HEK293 (cell line): ENCODE measurements at regions not wholly inside any gene's neighbourhood (a gene's known extent, or its start where the extent isn't known, plus 50 kb on each side); places are given as distances from the start of the nearest gene placed in this dataset.

Source experiments
- CTCF ChIA-PET: fragments of 350-600 bp; formaldehyde crosslinking; extraction: SDS; loops from one replicate; lab custom pipeline; 2021; ENCODE audit warnings: antibody characterized with exemption; lab: Yijun Ruan, JAX
- POLR2A ChIA-PET: fragments of 300-600 bp; formaldehyde crosslinking; extraction: SDS; loops from one replicate; lab custom pipeline; 2020; ENCODE audit warnings: antibody characterized with exemption, inconsistent platforms; lab: Yijun Ruan, JAX
- H3K27ac ChIP-seq: fragments of 200-500 bp; sonication (Bioruptor generic); 2 replicates; pipeline ENCODE4 v1.5.1; 2014; ENCODE audit warnings: low read depth, low read length, control low read depth, inconsistent platforms; ENCODE audit errors: extremely low read depth
- H3K36me3 ChIP-seq, 2 experiments: fragments of 200-500 bp in 1 of 2; sonication (Bioruptor generic) in 1 of 2; 1 replicate in 1 of 2; 2 replicates in 1 of 2; pipeline ENCODE4 v1.5.1; 2014 to 2017; ENCODE audit warnings: inconsistent platforms in 2 of 2, low read length in 2 of 2; ENCODE audit not compliant: control insufficient read depth in 2 of 2, insufficient read depth in 1 of 2
- H3K4me1 ChIP-seq: fragments of 200-500 bp; sonication (Bioruptor generic); 2 replicates; pipeline ENCODE4 v1.5.1; 2014; ENCODE audit warnings: mild to moderate bottlenecking, low read length, inconsistent platforms; ENCODE audit not compliant: control insufficient read depth, insufficient read depth
- H3K4me3 ChIP-seq: 2 replicates; pipeline ENCODE4 v1.5.1; 2011; ENCODE audit warnings: low read depth, mild to moderate bottlenecking, control low read depth, low read length, moderate library complexity
- H3K9me3 ChIP-seq: fragments of 200-500 bp; sonication (Bioruptor generic); 2 replicates; pipeline ENCODE4 v1.5.1; 2014; ENCODE audit warnings: low read depth, low read length, inconsistent platforms; ENCODE audit not compliant: control insufficient read depth, insufficient read depth
- GLI4 ChIP-seq: fragments of 450-650 bp; formaldehyde crosslinking; IDR thresholded peaks from 2 replicates; pipeline ENCODE4 v1.5.1; 2016; ENCODE audit warnings: missing biosample characterization, missing genetic modification characterization
- GLIS2 ChIP-seq: fragments of 450-650 bp; formaldehyde crosslinking; IDR thresholded peaks from 2 replicates; pipeline ENCODE4 v1.5.1; 2016; ENCODE audit warnings: missing biosample characterization, missing genetic modification characterization
- SP2 ChIP-seq: fragments of 450-650 bp; formaldehyde crosslinking; IDR thresholded peaks from 2 replicates; pipeline ENCODE4 v1.5.1; 2016; ENCODE audit warnings: missing biosample characterization, missing genetic modification characterization
- ZBTB8A ChIP-seq: fragments of 450-650 bp; formaldehyde crosslinking; IDR thresholded peaks from 2 replicates; pipeline ENCODE4 v1.5.1; 2016; ENCODE audit warnings: missing biosample characterization, missing genetic modification characterization
- ZEB2 ChIP-seq: fragments of 450-650 bp; formaldehyde crosslinking; IDR thresholded peaks from 2 replicates; pipeline ENCODE4 v1.5.1; 2016; ENCODE audit warnings: missing biosample characterization, missing genetic modification characterization
- ZNF169 ChIP-seq: fragments of 450-650 bp; formaldehyde crosslinking; IDR thresholded peaks from 2 replicates; pipeline ENCODE4 v1.5.1; 2016; ENCODE audit warnings: missing biosample characterization, missing genetic modification characterization
- ZNF707 ChIP-seq: fragments of 450-650 bp; formaldehyde crosslinking; IDR thresholded peaks from 2 replicates; pipeline ENCODE4 v1.5.1; 2016; ENCODE audit warnings: missing biosample characterization, missing genetic modification characterization
- ZNF776 ChIP-seq: fragments of 450-650 bp; formaldehyde crosslinking; IDR thresholded peaks from 2 replicates; pipeline ENCODE4 v1.5.0; 2017; ENCODE audit warnings: missing biosample characterization, missing genetic modification characterization, borderline replicate concordance
- TF ChIP-seq, protein P1 (sequence below): fragments of 450-650 bp; formaldehyde crosslinking; IDR thresholded peaks from 2 replicates; pipeline ENCODE4 v1.5.1; 2016; ENCODE audit warnings: missing biosample characterization, missing genetic modification characterization
- TF ChIP-seq, protein P2 (sequence below): fragments of 450-650 bp; formaldehyde crosslinking; IDR thresholded peaks from 2 replicates; pipeline ENCODE4 v1.5.1; 2016; ENCODE audit warnings: missing biosample characterization, missing genetic modification characterization
- TF ChIP-seq, protein P3 (sequence below): fragments of 450-650 bp; formaldehyde crosslinking; IDR thresholded peaks from 2 replicates; pipeline ENCODE4 v1.5.1; 2016; ENCODE audit warnings: missing biosample characterization, missing genetic modification characterization, borderline replicate concordance
- TF ChIP-seq, protein P4 (sequence below): fragments of 450-650 bp; formaldehyde crosslinking; IDR thresholded peaks from 2 replicates; pipeline ENCODE4 v1.5.1; 2016; ENCODE audit warnings: missing biosample characterization, missing genetic modification characterization
- TF ChIP-seq, protein P5 (sequence below): fragments of 450-650 bp; formaldehyde crosslinking; IDR thresholded peaks from 2 replicates; pipeline ENCODE4 v1.5.1; 2016; ENCODE audit warnings: missing biosample characterization, missing genetic modification characterization

DNA sequence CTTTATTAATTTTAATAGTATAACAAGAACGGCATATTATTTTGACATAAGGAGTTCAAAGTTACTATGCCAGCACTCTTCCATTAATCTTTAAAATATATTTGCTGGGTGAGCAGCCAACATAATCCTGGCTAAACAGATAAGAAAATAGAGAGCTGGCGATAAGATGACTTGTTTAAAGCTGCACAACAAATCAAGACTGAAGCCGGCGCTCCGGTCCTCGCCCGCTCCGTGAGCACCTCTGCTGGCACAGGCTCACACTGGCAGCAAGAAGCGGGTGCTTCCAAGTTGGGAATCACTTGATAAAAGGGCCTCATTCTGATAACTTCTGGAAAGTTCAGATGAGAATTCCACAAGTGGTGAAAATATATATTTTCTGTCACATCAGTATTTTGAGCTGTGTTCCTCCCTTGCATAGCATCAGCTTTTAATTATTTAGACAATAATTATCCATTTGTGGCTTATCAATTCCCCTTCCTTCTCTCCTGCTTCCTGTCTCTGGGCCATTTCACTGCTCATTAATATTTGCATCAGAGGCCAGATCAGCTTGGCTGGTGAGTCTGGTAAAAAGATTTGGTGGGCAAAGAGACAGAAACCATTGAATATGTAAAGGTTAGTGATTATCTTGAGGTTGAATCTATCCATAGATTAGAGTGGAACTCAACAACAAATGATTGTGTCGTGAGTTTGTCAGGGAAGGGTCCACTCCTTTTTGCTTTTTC, 205.3 kb downstream of the MZT1 start (continued):
- TF ChIP-seq, protein P1, sequence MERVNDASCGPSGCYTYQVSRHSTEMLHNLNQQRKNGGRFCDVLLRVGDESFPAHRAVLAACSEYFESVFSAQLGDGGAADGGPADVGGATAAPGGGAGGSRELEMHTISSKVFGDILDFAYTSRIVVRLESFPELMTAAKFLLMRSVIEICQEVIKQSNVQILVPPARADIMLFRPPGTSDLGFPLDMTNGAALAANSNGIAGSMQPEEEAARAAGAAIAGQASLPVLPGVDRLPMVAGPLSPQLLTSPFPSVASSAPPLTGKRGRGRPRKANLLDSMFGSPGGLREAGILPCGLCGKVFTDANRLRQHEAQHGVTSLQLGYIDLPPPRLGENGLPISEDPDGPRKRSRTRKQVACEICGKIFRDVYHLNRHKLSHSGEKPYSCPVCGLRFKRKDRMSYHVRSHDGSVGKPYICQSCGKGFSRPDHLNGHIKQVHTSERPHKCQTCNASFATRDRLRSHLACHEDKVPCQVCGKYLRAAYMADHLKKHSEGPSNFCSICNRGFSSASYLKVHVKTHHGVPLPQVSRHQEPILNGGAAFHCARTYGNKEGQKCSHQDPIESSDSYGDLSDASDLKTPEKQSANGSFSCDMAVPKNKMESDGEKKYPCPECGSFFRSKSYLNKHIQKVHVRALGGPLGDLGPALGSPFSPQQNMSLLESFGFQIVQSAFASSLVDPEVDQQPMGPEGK (tag by site-specific recombination) = no peak
- TF ChIP-seq SP2 (tag by site-specific recombination) (no peak), ZEB2 (tag by site-specific recombination) (no peak), ZNF169 (tag by site-specific recombination) (no peak), GLIS2 (tag by site-specific recombination) (no peak), ZNF707 (no peak), ZBTB8A (tag by site-specific recombination) (no peak), ZNF776 (no peak), GLI4 (tag by site-specific recombination) (no peak)
- TF ChIP-seq, protein P2, sequence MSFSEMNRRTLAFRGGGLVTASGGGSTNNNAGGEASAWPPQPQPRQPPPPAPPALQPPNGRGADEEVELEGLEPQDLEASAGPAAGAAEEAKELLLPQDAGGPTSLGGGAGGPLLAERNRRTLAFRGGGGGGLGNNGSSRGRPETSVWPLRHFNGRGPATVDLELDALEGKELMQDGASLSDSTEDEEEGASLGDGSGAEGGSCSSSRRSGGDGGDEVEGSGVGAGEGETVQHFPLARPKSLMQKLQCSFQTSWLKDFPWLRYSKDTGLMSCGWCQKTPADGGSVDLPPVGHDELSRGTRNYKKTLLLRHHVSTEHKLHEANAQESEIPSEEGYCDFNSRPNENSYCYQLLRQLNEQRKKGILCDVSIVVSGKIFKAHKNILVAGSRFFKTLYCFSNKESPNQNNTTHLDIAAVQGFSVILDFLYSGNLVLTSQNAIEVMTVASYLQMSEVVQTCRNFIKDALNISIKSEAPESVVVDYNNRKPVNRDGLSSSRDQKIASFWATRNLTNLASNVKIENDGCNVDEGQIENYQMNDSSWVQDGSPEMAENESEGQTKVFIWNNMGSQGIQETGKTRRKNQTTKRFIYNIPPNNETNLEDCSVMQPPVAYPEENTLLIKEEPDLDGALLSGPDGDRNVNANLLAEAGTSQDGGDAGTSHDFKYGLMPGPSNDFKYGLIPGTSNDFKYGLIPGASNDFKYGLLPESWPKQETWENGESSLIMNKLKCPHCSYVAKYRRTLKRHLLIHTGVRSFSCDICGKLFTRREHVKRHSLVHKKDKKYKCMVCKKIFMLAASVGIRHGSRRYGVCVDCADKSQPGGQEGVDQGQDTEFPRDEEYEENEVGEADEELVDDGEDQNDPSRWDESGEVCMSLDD = no peak
- TF ChIP-seq, protein P3, sequence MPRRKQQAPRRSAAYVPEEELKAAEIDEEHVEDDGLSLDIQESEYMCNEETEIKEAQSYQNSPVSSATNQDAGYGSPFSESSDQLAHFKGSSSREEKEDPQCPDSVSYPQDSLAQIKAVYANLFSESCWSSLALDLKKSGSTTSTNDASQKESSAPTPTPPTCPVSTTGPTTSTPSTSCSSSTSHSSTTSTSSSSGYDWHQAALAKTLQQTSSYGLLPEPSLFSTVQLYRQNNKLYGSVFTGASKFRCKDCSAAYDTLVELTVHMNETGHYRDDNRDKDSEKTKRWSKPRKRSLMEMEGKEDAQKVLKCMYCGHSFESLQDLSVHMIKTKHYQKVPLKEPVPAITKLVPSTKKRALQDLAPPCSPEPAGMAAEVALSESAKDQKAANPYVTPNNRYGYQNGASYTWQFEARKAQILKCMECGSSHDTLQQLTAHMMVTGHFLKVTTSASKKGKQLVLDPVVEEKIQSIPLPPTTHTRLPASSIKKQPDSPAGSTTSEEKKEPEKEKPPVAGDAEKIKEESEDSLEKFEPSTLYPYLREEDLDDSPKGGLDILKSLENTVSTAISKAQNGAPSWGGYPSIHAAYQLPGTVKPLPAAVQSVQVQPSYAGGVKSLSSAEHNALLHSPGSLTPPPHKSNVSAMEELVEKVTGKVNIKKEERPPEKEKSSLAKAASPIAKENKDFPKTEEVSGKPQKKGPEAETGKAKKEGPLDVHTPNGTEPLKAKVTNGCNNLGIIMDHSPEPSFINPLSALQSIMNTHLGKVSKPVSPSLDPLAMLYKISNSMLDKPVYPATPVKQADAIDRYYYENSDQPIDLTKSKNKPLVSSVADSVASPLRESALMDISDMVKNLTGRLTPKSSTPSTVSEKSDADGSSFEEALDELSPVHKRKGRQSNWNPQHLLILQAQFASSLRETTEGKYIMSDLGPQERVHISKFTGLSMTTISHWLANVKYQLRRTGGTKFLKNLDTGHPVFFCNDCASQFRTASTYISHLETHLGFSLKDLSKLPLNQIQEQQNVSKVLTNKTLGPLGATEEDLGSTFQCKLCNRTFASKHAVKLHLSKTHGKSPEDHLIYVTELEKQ = no peak
- TF ChIP-seq, protein P4, sequence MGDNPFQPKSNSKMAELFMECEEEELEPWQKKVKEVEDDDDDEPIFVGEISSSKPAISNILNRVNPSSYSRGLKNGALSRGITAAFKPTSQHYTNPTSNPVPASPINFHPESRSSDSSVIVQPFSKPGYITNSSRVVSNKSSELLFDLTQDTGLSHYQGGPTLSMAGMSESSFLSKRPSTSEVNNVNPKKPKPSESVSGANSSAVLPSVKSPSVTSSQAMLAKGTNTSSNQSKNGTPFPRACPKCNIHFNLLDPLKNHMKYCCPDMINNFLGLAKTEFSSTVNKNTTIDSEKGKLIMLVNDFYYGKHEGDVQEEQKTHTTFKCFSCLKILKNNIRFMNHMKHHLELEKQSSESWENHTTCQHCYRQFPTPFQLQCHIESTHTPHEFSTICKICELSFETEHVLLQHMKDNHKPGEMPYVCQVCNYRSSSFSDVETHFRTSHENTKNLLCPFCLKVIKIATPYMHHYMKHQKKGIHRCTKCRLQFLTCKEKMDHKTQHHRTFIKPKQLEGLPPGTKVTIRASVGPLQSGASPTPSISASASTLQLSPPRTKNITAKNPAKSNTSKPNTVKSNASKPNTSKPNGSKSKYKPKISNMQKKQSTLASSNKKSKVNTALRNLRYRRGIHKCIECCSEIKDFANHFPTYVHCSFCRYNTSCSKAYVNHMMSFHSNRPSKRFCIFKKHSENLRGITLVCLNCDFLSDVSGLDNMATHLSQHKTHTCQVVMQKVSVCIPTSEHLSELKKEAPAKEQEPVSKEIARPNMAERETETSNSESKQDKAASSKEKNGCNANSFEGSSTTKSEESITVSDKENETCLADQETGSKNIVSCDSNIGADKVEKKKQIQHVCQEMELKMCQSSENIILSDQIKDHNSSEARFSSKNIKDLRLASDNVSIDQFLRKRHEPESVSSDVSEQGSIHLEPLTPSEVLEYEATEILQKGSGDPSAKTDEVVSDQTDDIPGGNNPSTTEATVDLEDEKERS = no peak

DNA sequence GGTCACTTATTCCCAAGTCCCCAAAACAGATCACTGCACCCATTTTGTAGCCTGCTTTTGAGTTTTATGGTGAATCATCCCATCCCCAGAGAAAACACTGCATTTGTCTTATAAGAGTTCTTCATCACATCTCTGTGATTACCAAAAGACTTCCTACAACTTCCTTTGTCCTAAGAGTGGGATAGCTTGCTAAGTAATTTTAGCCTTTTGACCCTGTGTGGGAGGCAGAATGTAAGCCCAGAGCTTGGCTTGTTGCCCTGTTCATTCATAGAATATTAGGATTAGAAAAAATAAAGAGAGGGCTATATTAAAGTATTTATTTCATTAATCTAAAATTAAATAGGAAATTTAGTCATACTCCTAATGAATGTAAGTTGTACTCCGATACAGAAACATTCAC, 213.3 kb downstream of the MZT1 start:
- H3K27ac ChIP-seq = no peak overlapping the region
- no peak overlapping the region for H3K4me3 ChIP-seq
- ChIA-PET POLR2A (no interaction called here), CTCF (no interaction called here)
- no peaks in the 10 kb centered on the region for H3K36me3 ChIP-seq
- H3K9me3 ChIP-seq = no peaks in the 10 kb centered on the region
- no peaks in the 10 kb centered on the region for H3K4me1 ChIP-seq
- TF ChIP-seq, protein P5, sequence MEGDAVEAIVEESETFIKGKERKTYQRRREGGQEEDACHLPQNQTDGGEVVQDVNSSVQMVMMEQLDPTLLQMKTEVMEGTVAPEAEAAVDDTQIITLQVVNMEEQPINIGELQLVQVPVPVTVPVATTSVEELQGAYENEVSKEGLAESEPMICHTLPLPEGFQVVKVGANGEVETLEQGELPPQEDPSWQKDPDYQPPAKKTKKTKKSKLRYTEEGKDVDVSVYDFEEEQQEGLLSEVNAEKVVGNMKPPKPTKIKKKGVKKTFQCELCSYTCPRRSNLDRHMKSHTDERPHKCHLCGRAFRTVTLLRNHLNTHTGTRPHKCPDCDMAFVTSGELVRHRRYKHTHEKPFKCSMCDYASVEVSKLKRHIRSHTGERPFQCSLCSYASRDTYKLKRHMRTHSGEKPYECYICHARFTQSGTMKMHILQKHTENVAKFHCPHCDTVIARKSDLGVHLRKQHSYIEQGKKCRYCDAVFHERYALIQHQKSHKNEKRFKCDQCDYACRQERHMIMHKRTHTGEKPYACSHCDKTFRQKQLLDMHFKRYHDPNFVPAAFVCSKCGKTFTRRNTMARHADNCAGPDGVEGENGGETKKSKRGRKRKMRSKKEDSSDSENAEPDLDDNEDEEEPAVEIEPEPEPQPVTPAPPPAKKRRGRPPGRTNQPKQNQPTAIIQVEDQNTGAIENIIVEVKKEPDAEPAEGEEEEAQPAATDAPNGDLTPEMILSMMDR (tag by site-specific recombination) = no peak
